ENCODE measurements at regions not wholly inside any gene's neighbourhood (a gene's known extent, or its start where the extent isn't known, plus 50 kb on each side); places are given as distances from the start of the nearest gene placed in this dataset.

DNA sequence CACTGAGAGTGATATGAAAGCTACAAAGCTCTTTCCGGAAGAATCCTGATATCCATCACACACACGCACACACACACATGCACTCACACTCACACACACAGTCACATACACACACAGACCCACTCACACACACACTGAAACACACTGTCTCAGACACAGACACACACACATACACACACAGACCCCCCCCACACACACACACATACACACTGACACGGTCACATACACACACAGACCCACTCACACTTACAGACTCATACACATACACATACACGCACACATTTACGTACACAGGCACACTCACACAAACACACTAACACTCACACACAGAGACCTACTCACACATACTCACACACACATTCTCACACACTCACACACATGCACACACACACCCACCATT is 58.6 kb downstream of the LIG4 start:
- no peak for DNase-seq

DNA sequence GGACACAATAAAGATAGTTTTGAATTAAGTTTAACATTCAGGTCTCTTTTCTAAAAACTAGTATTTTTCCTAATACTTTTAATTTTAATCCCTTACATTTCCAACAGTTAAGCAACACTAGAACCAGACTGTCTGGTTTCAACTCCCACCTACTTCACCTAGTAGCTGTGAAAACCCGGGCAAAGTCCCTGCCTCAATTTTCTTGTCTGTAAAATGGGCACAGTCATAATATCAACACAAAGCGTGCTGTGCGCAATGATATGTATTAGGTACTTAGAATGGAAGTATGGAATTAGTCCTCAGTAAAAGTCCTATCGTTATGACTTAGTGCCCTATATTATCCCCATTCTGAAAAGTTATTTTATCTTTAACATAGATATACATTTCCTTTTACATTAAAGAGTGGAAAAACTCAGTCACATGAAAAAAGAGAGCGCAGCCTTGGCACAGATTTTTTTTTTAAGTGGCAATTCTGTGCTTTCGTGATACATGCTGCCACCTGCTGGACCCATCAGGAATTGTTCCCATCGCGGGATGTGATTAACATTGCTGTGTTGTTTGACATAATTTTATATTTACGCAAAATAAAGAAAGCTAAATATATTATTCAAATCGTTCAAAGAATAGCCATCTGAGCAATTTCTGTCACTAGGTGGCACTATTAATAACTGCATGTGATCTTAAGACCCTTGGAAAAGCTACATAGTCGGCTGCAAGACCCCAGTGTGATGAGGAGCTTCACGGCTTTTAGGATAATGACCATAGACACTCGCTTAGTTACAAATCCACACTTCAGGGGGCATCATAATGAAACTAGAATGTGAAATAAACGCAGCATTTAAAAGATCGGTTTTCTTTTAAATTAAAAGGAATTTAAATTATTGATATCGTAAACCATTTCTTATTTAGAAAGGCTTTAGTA is 59.9 kb downstream of the LIG4 start:
- DNase-seq: no peak

DNA sequence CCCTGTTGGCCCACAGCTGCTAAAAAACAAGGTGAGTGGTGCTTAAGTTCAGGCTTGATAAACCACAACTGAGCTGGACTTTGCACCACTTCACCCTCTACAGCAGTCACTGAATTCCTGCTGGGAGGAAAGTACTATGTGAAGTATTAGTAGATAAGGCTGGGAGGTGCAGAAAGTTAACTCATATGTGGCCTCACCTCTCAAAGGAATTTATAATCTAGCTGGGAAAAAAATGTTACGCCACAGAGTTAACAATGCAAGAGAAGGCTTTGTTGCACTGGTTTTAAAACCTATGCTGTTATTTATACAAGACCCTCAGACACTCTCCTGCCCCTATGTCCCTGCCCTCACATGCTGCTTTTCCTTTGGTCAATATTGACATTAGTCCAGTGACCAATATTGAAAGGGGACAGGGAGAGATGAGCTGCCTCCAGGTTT is 60.9 kb downstream of the LIG4 start:
- DNase-seq: no peak

DNA sequence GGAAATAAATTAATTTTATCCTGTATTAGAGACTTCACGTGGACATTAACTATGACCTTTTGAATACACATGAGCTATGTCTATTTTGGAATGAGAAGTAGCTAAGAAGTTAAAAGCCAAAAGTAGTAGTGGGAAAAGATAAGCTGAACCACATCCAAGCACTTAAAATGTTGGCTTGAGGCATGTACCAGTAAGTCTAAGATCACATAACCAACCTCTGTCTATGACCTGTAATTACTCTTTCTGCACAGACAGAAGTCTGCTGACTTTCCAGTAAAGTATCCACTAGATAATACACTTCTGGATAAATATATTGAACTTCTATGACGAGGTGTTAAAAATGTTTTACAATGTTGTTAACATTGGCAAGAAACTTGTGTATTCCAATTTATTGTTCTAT is 68.7 kb downstream of the LIG4 start:
- DNase-seq: no peak

- DNase-seq: no peak
These were observed 72.5 kb downstream of the LIG4 start for GRCh38 chr13:108142702-108143436.

- DNase-seq: no peak
These were observed 78.2 kb downstream of the LIG4 start for GRCh38 chr13:108137176-108137575.

DNA sequence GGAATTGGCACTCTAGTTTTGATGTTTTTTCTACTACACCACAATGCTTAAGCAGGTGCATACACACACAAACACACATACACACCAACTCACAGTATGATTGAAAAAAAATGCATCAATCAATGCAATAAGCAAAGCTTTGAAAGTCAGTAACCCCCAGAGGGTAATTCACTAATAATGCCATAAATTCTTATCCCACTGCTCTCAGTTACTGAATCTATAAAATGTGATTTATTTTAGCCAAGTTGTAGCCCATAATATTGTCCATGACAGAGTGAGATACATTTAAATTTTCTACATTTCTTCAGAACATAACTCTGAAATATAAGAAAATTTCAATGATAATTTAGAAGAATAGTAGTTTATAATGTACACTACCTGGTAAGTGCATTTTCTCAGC is 87.9 kb downstream of the LIG4 start:
- no peak for DNase-seq

DNA sequence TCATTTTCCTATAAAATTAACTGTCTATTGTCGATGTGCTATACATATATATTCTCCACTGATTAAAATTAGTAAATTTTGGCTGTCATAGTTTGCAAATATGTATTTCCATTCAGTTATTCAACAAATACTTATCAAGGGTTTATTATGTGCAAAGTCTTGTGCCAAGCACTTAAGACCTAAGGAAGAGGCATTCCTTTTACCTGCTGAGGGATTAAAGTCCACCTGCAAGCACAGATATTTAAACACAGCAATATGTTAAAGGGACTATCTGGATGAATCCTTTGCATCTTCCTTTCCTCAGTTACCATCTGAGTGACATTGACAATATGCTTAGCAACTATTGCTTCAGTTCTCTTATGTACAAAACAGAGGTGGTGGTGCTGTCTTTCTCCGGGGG is 89.3 kb downstream of the LIG4 start:
- no peak for DNase-seq

DNA sequence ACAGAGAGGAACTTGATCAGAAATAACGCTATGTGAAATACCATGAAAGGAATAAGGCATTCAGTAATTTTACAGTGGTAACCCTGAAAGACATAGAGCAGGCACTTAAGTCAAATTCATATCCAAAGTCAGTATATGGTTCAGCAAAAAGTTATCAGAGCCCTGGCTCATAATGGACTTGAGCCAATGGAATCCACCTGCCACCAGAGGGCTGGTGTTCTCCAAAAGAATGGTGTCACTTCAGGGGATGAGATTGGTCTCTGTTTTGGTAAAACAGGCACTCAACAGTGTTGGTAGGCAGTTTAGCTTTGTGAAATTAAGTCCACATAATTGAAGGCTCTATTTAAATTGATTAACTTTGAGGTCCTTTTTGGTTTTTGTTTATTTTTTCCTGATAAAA is 93.9 kb downstream of the LIG4 start:
- DNase-seq: no peak

- no peak for DNase-seq
These were observed 94.5 kb downstream of the LIG4 start for GRCh38 chr13:108120856-108121255.

GRCh38 chr13:108120302-108120701 is 95.0 kb downstream of the LIG4 start:
- DNase-seq: no peak

DNA sequence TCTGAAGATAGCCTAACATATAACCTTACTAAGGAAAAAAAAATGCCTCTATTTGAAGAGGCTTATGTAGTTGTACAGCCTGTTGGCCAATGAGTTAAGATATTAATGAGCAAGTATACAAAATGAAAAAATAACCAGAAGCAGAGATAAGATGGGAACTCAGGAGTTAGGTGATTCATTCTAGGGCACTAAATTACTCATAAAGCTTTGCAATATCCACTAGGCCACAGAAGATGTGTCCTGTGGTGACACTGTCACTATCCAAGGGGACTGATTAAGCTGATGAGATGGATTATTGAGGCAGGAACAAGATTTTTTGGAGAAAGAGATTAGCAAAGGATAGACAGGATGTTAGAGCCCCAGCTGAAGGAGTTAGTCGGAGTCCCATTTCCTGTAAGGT is 99.6 kb downstream of the LIG4 start:
- no peak for DNase-seq

GRCh38 chr13:108113407-108113806 is 101.9 kb downstream of the LIG4 start:
- no peak for DNase-seq

GRCh38 chr13:108104736-108105135 is 110.6 kb downstream of the LIG4 start:
- no peak for DNase-seq

DNA sequence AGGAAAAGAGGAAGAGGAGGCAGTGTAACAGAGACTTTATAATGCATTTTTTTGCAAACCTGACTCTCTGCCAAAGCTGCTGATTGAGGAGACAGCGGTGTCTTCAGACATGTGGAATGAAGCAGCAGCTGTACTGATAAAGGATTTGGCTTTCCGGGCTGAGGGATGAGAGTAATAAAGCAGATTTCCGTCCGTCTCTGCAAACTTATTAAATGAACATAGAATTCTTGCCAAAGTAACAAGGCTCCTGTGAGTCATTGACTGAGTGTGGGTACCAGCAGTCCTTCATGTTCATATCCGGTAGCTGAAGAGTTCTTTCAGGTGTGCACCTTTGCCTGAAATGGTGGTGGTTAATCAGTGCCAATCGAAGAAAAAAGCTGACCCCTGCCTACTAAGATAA is 112.6 kb downstream of the LIG4 start:
- no peak for DNase-seq

GRCh38 chr13:108096301-108096915 is 118.9 kb downstream of the LIG4 start:
- no peak for DNase-seq

- no peak for DNase-seq
These were observed 120.3 kb downstream of the LIG4 start for GRCh38 chr13:108095036-108095435.

DNA sequence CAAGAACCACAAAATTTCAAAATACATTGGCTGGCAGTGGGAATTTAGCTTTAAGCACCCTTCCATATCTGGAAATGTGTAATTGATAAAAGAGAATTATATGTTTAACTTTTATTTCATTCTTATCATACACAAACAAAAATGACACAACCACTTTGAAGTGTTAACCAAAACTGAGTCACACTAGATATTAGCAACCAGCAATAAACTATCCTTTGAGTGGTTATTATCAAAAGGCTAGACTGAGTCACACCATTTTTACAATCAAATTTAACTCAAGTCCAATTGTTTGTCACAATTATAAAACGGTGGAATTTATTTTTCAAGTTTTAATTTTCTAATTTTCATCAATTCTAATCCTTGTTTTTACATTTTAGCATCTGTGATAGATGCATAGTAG is 121.7 kb downstream of the LIG4 start:
- no peak for DNase-seq

DNA sequence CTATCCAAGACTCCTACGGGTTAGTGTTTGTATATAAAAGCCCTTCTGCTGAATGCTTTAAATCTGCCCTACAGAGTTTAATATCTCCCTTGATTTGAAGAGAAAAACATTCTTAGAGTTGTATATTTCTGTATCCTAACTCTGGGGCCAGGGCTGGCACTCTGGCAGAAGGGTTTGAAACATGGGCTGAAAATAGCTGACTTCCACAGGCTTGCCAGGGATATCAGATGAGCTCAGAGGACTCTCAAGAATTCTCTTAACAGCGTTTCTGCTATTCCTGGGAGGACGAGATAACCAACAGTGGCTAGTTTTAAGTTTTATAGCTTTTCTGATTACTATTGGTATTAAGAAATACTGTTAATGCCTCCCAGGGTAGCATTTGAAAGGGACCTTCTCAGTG is 127.5 kb downstream of the LIG4 start:
- no peak for DNase-seq

GRCh38 chr13:108086678-108087077 is 128.7 kb downstream of the LIG4 start:
- no peak for DNase-seq

- no peak for DNase-seq
These were observed 130.5 kb downstream of the LIG4 start for GRCh38 chr13:108084840-108085239.

GRCh38 chr13:108083056-108083455 is 132.3 kb downstream of the LIG4 start:
- no peak for DNase-seq

DNA sequence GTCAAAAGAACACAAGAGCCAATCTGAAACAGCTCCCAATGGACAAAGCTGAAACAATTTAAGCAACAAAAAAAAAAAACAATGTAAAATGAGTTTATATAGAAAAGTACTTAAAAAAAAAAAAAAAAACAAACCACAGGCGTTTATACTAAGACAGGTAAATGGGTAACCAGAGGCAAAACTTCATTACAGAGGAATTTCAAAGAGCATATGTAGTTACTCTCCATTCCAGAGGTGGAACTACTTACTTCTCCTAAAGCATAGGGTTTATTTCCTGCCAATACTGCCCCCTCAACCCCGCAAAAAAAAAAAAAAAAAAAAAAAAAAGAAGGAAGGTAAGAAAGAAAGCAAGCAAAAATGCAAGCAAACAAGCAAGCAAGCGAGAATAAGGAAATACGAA is 132.9 kb downstream of the LIG4 start:
- no peak for DNase-seq

- no peak for DNase-seq
These were observed 138.1 kb downstream of the LIG4 start for GRCh38 chr13:108077284-108077683.

All from NCI-H1436 treated with DMSO at 0.1 percent for 48 hours (cell line).